AG04450 (cell line): ENCODE measurements at regions not wholly inside any gene's neighbourhood (a gene's known extent, or its start where the extent isn't known, plus 50 kb on each side); places are given as distances from the start of the nearest gene placed in this dataset.

ENCODE experiments used
- CTCF ChIA-PET: fragments of 300-600, 350-600 bp; formaldehyde crosslinking; extraction: SDS; loops from one replicate; lab custom pipeline; 2022; ENCODE audit warnings: antibody characterized with exemption, inconsistent platforms; lab: Charles Lee
- POLR2A ChIA-PET: fragments of 350-600 bp; formaldehyde crosslinking; extraction: SDS; loops from one replicate; lab custom pipeline; 2021; ENCODE audit warnings: antibody characterized with exemption, inconsistent platforms; lab: Yijun Ruan, JAX
- DNase-seq: peaks from one replicate; pipeline ENCODE4 v3.0.0-alpha.2; 2011; ENCODE audit warnings: low read depth, low spot score
- H3K27ac ChIP-seq: one replicate; pipeline ENCODE4 v1.5.1; 2012; ENCODE audit warnings: low read depth, low read length, control low read depth
- H3K27me3 ChIP-seq: one replicate; pipeline ENCODE4 v1.6.0; 2012; ENCODE audit warnings: low read length; ENCODE audit not compliant: control insufficient read depth, insufficient read depth
- H3K4me3 ChIP-seq: 2 replicates; pipeline ENCODE4 v1.5.1; 2011; ENCODE audit warnings: mild to moderate bottlenecking, low read depth, low read length, control low read depth
- H3K9me3 ChIP-seq: 2 replicates; pipeline ENCODE4 v1.5.1; 2012; ENCODE audit warnings: low read length; ENCODE audit not compliant: control insufficient read depth, insufficient read depth
- CTCF ChIP-seq: IDR thresholded peaks from 2 replicates; pipeline ENCODE4 v1.5.1; 2011; ENCODE audit warnings: low read depth, low read length, control low read depth, inconsistent platforms

DNA sequence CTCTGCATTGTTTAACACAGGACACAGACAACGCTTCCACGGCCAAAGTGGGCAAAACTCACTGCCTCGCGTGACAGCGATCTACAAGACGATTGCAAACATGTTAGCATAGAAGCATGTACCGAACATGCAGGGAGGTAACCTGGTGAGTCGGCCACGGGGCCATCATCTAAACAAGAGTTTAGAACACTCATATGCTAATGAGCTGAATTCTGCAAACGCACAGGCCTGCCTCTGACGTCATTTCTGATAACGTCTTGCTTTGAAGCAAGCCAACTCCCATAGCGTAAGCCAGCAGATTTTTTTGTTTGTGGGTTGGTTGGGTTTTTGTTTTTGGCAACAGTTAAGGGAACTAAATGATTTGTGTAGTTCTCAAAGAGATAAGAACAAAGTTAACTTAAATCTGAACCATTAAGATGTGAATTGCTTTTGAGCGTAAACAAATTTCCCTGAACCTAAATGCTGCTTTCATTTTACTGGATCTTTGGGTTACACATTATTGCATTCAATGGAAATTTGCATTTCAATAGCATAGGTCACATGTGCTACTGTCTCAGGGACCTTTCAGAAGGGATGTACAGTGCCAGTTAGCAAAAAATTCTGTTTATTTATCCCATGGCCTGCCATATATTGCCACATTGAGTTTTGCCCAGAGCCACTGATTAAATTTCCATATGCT lies 184.5 kb upstream of the PDE10A start:
- CTCF ChIA-PET = interaction anchor here (0.7 to 2.0 kb wide), 6 partner anchors 10 to 408 kb away, joined by 3 to 6 read pairs (median 3); no protein-coding TSS in a partner anchor
- POLR2A ChIA-PET = interaction anchor here (0.6 kb wide), 1 partner anchor 22 kb away, joined by 3 read pairs; no protein-coding TSS in a partner anchor

DNA sequence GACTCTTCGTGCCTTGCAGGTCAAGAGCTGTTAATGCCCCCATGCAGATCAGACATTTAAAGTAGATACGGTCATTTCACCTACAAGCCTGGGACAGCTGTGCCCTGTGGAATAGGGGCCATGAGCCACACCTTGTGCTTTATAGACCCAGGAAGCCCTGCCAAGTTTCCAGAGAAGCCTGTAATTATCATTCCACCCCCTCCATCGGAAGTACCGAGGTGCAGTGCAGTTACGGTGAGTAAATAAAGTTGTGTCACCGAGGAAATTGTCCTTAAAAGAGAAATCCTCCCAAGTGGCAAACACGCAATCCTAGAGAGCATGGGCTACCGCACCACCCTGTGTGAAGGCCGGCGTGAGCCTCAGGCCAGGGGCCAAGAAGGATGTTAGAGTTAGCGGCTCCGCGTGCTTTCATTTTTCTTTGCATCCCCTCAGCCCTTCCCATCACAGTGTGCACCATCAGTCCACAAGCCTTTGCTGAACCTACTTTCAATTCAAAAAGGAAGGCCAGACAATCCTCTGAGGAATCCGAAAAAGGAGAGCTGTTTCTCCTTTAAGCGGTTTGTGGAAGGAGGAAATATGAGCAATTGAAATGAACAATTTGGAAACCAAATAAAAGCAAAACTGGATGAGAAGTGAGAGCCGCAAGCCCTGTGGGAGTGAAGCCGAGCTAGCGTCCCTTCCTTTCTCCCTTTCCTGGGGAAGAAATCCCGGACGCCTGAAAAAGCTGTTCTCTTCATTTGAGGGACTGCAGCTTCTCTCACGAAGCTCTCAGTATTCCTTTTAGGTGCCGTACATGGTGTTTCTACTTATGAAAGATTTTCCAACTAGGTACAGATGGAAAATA lies 183.3 kb upstream of the PDE10A start:
- H3K4me3 ChIP-seq = peak overlapping the region; percentile 35
- CTCF ChIA-PET = interaction anchor here (0.5 to 2.5 kb wide), 6 partner anchors 12 to 260 kb away, joined by 3 to 10 read pairs (median 4); no protein-coding TSS in a partner anchor

More for the DNA sequence above, 184.5 kb upstream of the PDE10A start:
- Histone ChIP-seq H3K27ac (no peak overlapping the region), H3K9me3 (no peaks in the 10 kb centered on the region; the same call in 1 of the 2 replicates), H3K4me3 (no peak overlapping the region), H3K27me3 (peaks cover 3% of the 10 kb centered on the region)
- TF ChIP-seq CTCF = no peak
- DNase-seq = no peak

GRCh38 chr6:165845493-165845892 lies 182.5 kb upstream of the PDE10A start:
- H3K4me3 ChIP-seq = no peak overlapping the region
- no peak overlapping the region for H3K27ac ChIP-seq
- H3K9me3 ChIP-seq = no peaks in the 10 kb centered on the region; the same call in 1 of the 2 replicates
- no peak for DNase-seq
- ChIA-PET POLR2A (no interaction called here), CTCF (interaction anchor here (1.2 to 2.5 kb wide), 5 partner anchors 11 to 405 kb away, joined by 4 to 10 read pairs (median 5); no protein-coding TSS in a partner anchor)
- H3K27me3 ChIP-seq = peaks cover 3% of the 10 kb centered on the region
- TF ChIP-seq CTCF = no peak

More for the DNA sequence above, 183.3 kb upstream of the PDE10A start:
- Histone ChIP-seq H3K27me3 (peaks cover 3% of the 10 kb centered on the region), H3K9me3 (no peaks in the 10 kb centered on the region; the same call in 1 of the 2 replicates), H3K27ac (no peak overlapping the region)
- DNase-seq = no peak
- POLR2A ChIA-PET = no interaction called here
- TF ChIP-seq CTCF = no peak

DNA sequence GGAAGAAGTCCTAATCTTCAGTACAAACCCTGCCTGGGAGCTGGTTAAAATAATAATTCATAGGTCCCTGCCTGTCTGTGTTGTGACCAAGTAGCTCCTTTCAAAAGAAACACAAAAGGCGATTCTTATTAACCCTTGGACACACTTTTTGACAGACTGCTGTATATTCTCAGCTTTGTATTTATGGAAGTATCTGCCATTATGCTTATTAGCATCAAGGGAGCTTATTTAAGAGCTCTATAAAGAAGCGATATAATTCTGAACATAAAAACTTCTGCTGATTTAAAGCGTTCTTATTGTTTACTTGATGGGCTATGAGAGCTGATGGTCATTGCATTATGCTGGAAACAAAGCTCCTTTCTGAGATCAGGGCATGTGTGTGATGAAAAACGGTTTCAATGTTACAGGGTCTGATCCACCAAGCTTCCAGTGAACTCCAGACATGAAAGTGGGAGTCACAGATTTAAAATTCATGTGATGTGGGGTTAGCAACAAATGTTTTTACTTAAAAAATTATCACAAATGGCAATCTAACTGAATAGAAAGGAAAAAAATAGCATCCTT lies 181.8 kb upstream of the PDE10A start:
- Histone ChIP-seq H3K27ac (no peak overlapping the region), H3K27me3 (peaks cover 3% of the 10 kb centered on the region), H3K9me3 (no peaks in the 10 kb centered on the region; the same call in 1 of the 2 replicates), H3K4me3 (no peak overlapping the region)
- DNase-seq = no peak
- POLR2A ChIA-PET = no interaction called here
- CTCF ChIA-PET = interaction anchor here (0.6 to 2.5 kb wide), 6 partner anchors 10 to 405 kb away, joined by 3 to 10 read pairs (median 4); no protein-coding TSS in a partner anchor
- TF ChIP-seq CTCF = no peak
